ENCODE measurements at regions not wholly inside any gene's neighbourhood (a gene's known extent, or its start where the extent isn't known, plus 50 kb on each side); places are given as distances from the start of the nearest gene placed in this dataset.

GRCh38 chr4:106868381-106869035, 167.6 kb downstream of the DKK2 start:
- Histone ChIP-seq H3K9ac (ENCODE audit: extremely low read depth, insufficient read length, low read length) (no peak overlapping the region), H2BK120ac (ENCODE audit: low read depth, low read length, poor library complexity, severe bottlenecking) (no peak overlapping the region)

More at GRCh38 chr4:106868381-106869035, 167.6 kb downstream of the DKK2 start:
- Histone ChIP-seq H4K5ac (ENCODE audit: insufficient read length, low read depth, low read length) (no peak overlapping the region), H3K4ac (ENCODE audit: low read depth, low read length) (no peak overlapping the region), H4K91ac (ENCODE audit: insufficient read length, low read depth, low read length) (no peak overlapping the region), H4K8ac (replicated peaks; ENCODE audit: insufficient read length, low read depth, low read length) (no peak overlapping the region), H3K27me3 (ENCODE audit: insufficient read depth, low read length) (no peaks in the 10 kb centered on the region), H3K4me1 (ENCODE audit: insufficient read depth, low read length) (no peaks in the 10 kb centered on the region), H3K14ac (ENCODE audit: insufficient read depth, low read length) (no peak overlapping the region), H3K4me2 (ENCODE audit: insufficient read depth, insufficient read length, low read length) (no peak overlapping the region), H3K79me1 (ENCODE audit: insufficient read depth, low read depth, low read length, poor library complexity, severe bottlenecking) (no peaks in the 10 kb centered on the region), H2AK5ac (ENCODE audit: insufficient read length, low read length) (no peak overlapping the region), H3K27ac (ENCODE audit: insufficient read length, low read depth, low read length) (no peak overlapping the region), H3K9me3 (ENCODE audit: control insufficient read depth, low read depth, low read length) (no peaks in the 10 kb centered on the region), H3T11ph (ENCODE audit: low read length) (no peak overlapping the region), H3K23me2 (ENCODE audit: insufficient read length, low read depth, low read length, poor library complexity, severe bottlenecking) (no peaks in the 10 kb centered on the region), H2BK5ac (ENCODE audit: insufficient read length, low read length) (no peak overlapping the region), H3K18ac (ENCODE audit: insufficient read length, low read depth, low read length) (no peak overlapping the region), H3K79me2 (ENCODE audit: insufficient read depth, low read length) (no peaks in the 10 kb centered on the region), H4K20me1 (ENCODE audit: control insufficient read depth, insufficient read depth, insufficient read length) (no peaks in the 10 kb centered on the region), H3K56ac (ENCODE audit: insufficient read length, low read depth, low read length) (no peak overlapping the region), H3K23ac (ENCODE audit: insufficient read length, low read depth, low read length) (no peak overlapping the region), H2AFZ (ENCODE audit: low read length) (no peak overlapping the region), H2BK12ac (ENCODE audit: insufficient read length, low read depth, low read length) (no peak overlapping the region), H2BK20ac (ENCODE audit: low read depth, low read length, poor library complexity, severe bottlenecking) (no peak overlapping the region), H2BK15ac (ENCODE audit: low read depth, low read length) (no peak overlapping the region)
- Mint-ChIP-seq H3K4me3 (no peak overlapping the region), H3K36me3 (ENCODE audit: insufficient read depth in 1 of 3, low read depth in 3 of 3) (no peaks in the 10 kb centered on the region), H3K4me1 (no peaks in the 10 kb centered on the region), H3K27me3 (ENCODE audit: low read depth) (no peaks in the 10 kb centered on the region; the same call in 1 of the 2 replicates), H3K9me3 (no peaks in the 10 kb centered on the region), H3K27ac (no peak overlapping the region; a peak in 1 of 7 replicates)
- no CpG with 5 or more reads among the region's 2 CpGs for WGBS (ENCODE audit: extremely low coverage, insufficient read length, low lambda C conversion rate)
- DNase-seq, result no peak
- TF ChIP-seq CTCF (conservative IDR thresholded peaks at IDR 0.05), result no peak

Data from H9 (cell line).